HG03432 (cell line): ENCODE measurements at regions not wholly inside any gene's neighbourhood (a gene's known extent, or its start where the extent isn't known, plus 50 kb on each side); places are given as distances from the start of the nearest gene placed in this dataset.
A peak's percentile ranks its signal among the peaks of the same experiment; 100 is the strongest.

Experiments
- ATAC-seq: cut with Tn5 transposase; IDR thresholded peaks from one replicate; pipeline ENCODE4 v1.9.1; 2021; ENCODE audit warnings: mild to moderate bottlenecking, moderate library complexity; ENCODE audit not compliant: unreplicated experiment

DNA sequence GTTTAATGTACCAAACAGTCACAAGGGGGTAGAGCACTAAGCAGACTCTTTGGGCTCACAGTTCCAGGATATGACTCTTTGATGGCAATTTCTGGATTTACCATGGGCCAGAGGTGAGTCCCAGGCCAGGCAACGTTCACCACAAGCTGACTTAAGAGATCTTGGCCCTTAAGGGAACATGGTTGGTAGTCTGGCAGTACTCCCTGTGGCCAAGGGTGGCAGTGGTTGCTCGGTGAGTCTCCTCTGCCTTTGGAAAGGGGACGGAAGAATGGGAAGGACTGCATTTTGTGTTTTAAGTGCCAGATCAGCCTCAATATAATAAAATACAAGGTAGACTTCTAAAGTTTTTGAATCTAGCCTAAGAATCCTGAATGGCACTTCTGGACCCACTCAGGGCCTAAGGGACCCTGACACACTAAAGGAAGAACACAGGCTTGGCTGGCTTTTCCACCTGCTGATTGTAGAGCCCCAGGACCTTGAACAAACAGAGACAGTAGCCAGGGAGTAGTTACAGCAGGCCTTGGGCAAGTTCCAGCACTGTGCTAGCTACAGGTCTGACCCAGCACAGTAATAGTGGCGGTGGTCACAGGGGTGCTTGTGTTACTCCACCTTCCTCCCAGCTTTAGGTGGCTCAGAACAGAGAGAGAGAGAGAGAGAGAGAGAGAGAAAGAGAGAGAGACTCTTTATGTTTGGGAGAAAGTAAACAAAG, 730.7 kb upstream of the ALCAM start:
- ATAC-seq: no peak

DNA sequence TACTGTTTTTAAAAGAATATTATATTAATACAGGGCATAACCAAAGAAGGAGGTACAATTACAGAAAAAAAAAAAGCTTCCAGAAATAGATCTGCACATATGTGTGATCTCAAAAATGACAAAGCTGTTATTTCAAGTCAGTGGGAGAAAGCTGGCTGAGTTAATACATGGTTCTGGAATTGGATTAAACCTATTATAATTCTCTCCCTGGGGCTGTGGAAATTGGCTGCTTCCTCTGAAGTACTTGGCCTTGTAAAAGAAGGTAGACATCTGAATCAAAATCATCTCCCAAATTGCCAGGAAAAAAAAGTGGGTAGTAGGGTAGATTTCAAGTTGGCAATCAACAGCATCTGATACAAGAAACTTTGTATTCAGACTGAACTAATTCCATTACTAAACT, 723.9 kb upstream of the ALCAM start:
- ATAC-seq: no peak

DNA sequence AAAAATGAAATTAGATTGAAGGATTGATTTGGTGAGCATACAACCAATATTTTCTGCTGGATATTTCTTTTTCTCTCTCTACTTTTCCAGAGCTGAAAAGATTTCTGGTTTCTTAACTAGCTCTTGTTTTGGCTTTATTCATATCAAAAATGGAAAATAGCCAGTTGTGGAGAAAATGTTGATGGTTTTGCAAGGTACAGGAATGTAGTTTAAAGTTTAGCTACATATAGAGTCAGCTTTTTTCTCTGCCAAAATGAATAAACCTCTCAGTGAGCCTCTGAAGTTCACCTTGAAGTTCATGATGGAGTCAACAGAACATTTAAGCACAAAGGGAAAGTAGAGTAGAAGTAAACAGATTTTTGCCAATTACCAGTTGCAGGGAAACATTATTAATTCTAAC, 720.5 kb upstream of the ALCAM start:
- ATAC-seq: no peak

DNA sequence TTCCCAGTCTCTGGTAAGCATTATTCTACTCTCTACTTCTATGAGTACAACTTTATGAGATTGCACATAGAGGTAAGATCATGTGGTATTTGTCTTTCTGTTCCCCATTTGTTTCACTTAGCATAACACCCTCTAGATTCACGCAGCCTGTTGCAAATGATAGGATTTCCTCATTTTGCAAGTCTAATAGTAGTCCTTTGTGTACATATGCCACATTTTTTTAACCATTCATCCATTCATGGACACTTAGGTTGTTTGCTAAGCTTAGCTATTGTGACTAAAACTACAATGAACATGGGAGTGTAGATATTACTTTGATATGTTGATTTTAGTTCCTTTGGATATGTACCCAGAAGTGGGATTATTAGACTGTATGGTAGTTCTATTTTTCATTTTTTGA, 717.9 kb upstream of the ALCAM start:
- no peak for ATAC-seq

DNA sequence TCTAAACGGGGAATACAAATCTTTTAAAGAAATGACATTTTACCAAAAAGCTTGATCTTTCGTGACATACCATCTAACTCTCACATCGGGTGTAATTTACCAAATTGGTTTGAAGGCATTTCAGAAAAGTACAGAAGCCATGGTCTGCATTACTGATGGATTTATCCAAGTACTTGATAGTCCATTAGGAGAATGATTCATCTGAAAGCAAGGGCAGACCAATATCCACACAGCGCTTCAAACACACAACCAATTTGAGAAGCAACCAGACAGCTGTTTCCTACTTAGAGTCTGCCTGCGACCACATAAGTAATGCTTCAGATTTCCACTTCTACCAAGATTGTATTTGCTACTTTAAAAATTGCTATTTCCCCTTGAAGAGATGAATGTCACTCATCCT, 697.6 kb upstream of the ALCAM start:
- ATAC-seq: no peak

DNA sequence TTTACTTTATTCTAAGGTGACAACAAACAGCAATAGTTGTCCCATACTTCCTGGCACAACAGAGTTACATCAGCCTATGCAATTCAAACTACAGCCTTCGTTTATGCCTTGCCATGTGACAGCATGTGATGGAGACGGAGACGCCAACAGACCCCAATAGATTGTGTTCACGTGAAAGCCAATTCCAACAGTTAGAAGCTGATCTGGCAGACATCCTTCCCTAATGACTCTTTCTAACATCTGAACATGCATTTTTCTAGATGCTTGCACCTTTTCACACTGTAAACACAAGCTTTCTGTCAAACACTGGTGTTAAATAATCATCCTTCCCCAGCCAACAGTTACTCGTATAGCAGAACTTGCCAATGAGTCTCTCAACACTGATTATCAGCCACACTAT, 694.4 kb upstream of the ALCAM start:
- no peak for ATAC-seq

DNA sequence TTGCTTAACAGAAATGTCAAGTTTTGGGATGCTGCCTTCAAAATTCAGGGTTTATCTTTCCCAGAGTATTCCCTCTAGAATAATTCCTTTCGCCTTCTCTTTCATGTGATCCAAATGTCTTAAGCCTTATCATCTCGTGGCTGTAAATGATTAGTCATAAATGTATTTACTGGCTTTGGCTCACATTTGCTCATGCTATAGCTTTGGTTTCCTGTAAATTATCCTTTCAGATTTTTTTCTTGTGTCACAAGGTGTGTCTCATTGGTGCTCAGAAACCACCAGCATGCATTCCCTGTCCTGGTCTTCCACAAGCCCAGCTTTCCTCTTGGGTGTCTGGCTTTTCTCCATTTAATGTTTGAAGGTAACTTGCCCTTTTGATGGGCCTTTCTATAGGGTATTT, 692.7 kb upstream of the ALCAM start:
- no peak for ATAC-seq

DNA sequence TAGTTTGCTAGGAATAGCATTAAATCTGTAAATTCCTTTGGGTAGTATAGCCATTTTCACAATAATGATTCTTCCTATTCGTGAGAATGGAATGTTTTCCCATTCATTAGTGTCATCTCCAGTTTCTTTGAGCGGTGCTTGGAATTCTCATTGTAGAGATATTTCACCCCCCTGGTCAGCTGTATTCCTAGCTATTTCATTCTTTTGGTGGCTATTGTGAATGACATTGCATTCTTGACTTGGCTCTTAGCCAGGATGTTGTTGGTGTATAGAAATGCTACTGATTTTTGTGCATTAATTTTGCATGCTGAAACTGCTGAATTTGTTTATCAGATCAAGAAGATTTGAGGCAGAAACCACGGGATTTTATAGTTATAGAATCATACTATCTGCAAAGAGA, 690.5 kb upstream of the ALCAM start:
- no peak for ATAC-seq

DNA sequence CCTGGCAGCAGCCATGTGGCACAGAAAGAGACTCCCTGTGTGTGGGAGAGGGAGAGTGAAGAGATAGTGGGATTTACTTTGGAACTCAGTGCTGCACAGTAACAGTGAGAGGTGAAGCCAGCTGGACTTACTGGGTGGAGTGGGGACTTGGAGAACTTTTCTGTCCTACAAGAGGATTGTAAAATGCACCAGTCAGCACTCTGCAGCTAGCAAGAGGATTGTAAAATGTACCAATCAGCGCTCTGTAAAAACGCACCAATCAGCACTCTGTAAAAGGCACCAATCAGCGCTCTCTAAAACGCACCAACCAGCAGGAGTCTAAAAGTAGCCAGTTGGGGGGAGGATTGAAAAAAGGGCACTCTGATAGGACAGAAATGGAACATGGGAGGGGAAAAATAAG, 688.8 kb upstream of the ALCAM start:
- no peak for ATAC-seq

DNA sequence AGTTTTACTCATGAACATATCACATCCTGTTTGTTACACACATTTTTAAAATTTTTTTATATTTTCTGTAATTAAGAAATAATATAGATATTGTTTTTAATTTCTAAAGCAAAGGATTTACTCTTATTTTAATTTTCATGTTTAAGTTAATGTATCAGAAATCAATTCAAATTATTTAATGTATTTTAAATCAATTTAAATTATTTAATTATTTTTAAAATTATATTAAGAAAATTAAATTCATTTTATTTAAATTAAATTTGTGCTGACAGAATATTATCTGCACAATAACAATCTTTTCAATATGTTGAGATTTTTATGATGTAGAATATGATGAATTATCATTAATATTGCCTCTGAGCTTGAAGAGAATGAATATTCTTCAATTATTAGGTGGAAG, 681.2 kb upstream of the ALCAM start:
- no peak for ATAC-seq

DNA sequence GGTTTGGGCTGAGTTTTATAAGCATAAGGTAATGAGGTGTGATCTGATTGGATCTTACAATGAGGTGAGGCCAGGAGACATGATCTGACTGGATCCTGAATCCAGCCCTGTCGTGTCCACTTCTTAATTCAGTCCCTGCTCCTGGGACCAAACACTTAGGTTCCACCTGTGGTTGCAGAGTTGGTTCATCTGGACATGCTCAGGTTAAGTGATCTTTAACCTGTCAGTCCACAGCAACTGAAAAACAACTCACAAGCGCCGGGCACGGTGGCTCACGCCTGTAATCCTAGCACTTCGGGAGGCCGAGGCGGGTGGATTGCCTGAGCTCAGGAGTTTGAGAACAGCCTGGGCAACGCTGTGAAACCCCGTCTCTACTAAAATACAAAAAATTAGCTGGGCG, 679.3 kb upstream of the ALCAM start:
- no peak for ATAC-seq

DNA sequence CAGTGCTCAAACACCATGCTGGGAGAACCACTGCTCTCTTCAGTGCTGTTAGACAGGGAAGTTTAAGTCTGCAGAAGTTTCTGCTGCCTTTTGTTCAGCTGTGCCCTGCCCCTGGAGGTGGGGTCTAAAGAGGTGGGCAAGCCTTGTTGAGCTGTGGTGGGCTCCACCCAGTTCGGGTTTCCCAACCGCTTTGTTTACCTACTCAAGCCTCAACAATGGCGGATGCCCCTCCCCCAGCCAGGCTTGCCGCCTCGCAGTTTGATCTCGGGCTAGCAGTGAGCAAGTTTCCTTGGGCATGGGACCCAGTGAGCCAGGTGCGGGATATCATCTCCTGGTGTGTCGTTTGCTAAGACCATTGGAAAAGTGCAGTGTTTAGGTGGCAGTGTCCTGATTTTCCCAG, 670.2 kb upstream of the ALCAM start:
- ATAC-seq: no peak

DNA sequence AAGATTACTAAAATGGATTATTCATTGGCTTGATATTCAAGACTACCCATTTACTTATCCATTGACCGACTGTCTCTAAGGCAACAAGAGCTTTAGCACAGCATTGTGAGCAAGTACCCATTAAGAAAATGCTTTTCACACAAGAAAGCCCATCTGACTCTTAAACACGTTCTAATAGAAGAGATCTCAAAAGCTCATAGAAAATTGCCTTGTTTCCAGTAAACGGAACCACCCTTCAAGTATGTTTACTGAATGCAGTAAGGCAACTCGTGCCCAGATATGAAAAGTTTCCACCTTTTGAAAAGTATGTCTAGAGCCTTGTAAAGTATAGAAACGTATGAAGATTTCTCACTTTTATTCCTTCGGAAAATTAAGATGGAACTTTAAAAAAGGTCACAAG, 655.3 kb upstream of the ALCAM start:
- no peak for ATAC-seq

DNA sequence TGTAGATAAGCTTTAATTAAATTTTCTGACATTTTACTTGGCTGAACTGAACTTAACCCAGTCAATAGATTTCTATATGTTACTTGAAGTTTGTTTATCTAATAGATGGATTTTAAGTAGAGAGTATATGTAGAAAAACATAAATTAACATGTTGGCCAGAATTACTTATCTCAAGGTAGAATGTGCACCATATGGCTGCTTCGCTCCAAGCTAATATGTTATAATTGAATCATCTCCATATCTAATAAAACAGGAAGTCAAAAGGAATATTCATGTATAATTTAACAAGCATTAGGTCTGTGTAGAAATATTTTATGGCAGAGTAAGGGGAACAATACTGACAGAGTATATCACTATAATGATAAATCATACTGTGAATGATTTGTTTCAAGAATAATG, 650.7 kb upstream of the ALCAM start:
- no peak for ATAC-seq

DNA sequence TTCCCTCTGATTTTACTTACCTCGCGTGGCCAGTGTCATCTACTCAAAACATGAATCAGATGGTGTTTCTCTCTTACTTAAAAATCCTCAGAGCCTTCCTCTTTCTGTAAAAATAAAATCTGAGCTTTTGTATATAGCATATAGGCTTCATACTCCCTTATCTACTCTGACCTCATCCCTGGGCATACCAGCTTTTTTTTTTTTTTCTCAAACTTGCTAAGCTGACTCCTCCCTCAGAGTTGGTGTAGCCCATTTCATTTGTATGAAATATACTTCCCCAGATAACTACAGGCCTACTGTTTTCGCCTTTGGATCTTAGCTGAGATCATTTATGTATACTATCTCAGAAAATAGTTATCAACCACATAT, 648.9 kb upstream of the ALCAM start:
- peak; percentile 50 for ATAC-seq

DNA sequence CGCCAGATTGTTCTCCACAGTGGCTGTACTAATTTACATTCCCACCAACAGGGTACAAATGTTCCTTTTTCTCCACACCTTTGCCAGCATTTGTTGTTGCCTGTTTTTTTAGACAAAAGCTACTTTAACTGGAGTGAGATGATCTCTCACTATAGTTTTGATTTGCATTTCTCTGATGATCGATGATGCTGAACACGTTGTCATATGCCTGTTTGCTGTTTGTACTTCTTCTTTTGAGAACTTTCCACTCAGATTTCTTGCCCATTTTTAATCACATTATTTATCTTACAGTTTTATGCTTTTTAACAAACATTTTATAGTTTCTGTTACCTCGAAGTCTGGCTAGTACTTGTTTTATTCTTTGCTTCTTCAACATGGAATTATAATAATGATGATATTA, 643.7 kb upstream of the ALCAM start:
- no peak for ATAC-seq

DNA sequence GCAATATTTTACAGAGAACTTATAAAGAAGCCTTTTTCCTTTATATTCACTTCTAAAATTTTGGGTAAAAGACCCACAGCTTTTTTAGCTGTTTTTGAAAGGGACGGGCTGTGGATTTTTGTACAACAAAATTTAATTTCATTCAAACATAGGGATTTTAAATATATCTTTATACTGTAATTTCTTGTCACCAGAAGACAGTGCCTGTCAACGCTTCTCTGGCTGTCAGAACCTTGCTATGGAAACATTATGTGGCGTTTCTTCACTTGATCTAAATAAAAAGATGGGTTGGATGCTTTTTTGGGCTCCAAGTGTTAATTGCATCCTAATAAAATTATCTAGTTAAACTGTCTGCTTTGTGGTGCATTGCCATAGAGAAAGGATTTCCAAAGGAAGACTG, 635.6 kb upstream of the ALCAM start:
- ATAC-seq: no peak

DNA sequence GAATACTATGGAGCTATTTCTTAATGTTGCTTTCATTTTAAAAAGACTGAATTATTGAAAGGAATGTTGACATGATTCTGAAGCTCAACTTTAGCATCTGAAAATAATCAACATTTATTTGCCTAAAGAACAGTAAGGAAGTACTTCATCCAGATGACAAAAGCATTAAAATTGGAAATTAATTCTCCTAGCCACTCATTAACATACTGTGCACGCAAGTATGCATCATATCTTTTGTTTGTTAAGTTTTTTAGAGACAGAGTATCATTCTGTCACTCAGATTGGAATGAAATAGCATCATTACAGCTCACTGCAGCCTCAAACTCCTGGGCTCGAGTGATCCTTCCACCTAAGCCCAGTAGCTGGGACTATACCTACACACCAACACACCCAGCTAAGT, 632.1 kb upstream of the ALCAM start:
- no peak for ATAC-seq

DNA sequence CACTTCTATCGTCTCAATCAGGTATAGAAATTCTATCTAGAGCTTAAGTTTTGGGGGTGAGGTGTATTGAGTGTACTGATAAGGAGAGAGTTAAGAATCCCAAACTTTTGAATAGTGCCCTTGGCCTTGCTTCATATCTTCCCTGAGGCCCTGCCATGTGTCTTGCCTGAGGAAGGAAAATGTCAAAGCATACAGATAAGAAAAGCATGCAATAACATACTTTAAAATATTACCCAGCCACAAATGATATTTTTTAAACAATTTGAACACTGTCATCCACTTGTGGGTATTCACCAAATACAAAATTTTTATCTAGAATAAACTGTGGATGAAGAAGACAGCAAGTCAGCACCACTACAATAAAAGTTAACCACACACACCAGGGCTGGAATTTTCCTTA, 631.0 kb upstream of the ALCAM start:
- ATAC-seq: no peak

DNA sequence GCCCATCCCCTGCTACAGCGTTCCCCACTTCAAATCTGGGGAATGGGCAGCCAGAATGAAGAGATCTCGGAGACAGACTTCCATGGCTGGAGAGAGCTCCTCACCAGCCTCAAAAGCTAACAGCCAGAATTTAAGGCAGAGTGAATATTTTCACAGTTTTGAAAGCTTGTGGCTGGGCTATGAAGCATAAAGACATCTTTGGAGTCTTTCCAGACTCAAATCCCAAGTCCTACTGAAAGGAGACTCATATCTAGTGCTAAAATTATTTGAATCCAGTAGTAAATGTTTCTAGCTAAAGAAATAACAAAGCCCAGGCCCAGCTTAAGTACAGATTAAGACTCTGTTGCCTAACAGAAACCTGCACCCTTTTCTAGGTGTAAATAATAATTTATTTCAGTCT, 628.4 kb upstream of the ALCAM start:
- no peak for ATAC-seq

DNA sequence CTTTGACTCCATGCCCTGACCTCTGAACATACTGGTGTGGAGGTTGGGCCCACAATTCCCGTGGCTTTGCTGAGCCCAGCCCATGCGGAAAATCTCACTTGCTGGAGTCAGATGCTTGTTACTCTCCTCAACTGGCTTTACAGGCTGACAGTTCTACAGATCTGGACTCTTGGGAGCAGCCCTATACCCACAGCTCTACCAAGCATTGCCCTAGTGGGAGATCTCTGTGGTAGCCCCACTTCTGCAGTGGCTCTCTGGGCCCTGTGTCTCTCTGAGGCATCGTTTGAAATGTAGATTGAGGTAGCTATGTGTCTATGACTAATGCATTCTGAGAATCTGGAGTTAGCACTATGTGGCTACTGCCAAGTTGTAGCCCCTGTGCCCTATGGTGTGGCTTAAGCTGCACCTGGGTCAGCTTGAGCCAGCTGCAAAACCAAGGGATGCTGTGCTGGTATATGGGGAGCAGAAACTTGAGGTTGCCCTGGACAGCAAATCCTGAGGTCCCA, 625.8 kb upstream of the ALCAM start:
- no peak for ATAC-seq

DNA sequence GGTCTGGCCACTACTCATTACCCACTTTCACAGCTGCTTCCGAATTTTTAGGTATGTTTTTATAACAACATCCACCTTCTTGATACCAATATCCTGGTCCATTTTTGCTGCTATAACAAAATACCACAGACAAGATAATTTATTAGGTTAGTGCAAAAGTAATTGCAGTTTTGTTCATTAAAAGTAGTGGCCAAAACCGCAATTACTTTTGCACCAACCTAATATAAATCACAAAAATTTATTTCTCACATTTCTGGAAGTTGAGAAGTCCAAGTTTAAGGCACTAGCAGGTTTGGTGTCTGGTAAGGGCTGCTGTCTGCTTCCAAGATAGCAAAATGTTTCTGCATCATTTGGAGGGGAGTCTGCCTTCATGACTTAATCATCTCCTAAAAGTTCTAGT, 624.7 kb upstream of the ALCAM start:
- ATAC-seq: no peak

DNA sequence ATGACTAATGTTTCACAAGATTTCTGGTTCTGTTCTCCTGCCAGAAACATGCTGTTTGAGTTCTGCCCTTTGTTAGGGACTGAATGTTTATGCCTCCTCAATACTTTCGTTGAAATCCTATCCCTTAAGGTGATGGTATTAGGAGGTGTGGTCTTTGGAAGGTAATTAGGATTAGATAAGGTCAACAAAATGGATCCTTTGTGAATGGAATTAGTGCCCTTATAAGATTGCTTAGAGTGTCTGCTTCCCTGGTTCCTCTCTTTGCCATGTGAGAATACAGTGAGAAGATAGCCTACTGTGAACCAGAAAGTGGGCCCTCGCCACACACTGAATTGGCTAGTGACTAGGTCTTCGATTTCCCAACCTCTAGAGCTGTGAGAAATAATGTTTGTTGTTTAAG, 621.4 kb upstream of the ALCAM start:
- no peak for ATAC-seq
